ENCODE measurements at regions not wholly inside any gene's neighbourhood (a gene's known extent, or its start where the extent isn't known, plus 50 kb on each side); places are given as distances from the start of the nearest gene placed in this dataset.
"Not testable (repeated sequence)": the region's sequence is repeated elsewhere in the genome, so short reads cannot be mapped to it uniquely, and the experiment has no call there.

- peak; percentile 15 for DNase-seq (ENCODE audit: low spot score)
Measured at GRCh38 chr2:215796140-215796855, 217.1 kb downstream of the MREG start.

- DNase-seq (ENCODE audit: low spot score) = no peak
Measured at GRCh38 chr2:215794829-215795546, 218.4 kb downstream of the MREG start.

GRCh38 chr2:215793747-215794595 lies 219.4 kb downstream of the MREG start:
- DNase-seq (ENCODE audit: low spot score) = no peak

GRCh38 chr2:215791481-215791937 lies 221.8 kb downstream of the MREG start:
- no peak for DNase-seq (ENCODE audit: low spot score)

GRCh38 chr2:215790523-215791421 lies 222.6 kb downstream of the MREG start:
- DNase-seq (ENCODE audit: low spot score) = no peak

- DNase-seq (ENCODE audit: low spot score) = no peak
Measured at GRCh38 chr2:215787565-215788178, 225.7 kb downstream of the MREG start.

GRCh38 chr2:215787025-215787424 lies 226.3 kb downstream of the MREG start:
- no peak for DNase-seq (ENCODE audit: low spot score)

GRCh38 chr2:215784371-215784783 lies 229.0 kb downstream of the MREG start:
- DNase-seq (ENCODE audit: low spot score) = peak; percentile 30

GRCh38 chr2:215783640-215784039 lies 229.7 kb downstream of the MREG start:
- not testable (repeated sequence) for DNase-seq (ENCODE audit: low spot score)

GRCh38 chr2:215782965-215783364 lies 230.4 kb downstream of the MREG start:
- no peak for DNase-seq (ENCODE audit: low spot score)

GRCh38 chr2:215782295-215782694 lies 231.1 kb downstream of the MREG start:
- DNase-seq (ENCODE audit: low spot score) = no peak

- no peak for DNase-seq (ENCODE audit: low spot score)
Measured at GRCh38 chr2:215780907-215781685, 232.3 kb downstream of the MREG start.

- no peak for DNase-seq (ENCODE audit: low spot score)
Measured at GRCh38 chr2:215780313-215780712, 233.0 kb downstream of the MREG start.

- DNase-seq (ENCODE audit: low spot score) = no peak
Measured at GRCh38 chr2:215779912-215780311, 233.4 kb downstream of the MREG start.

- no peak for DNase-seq (ENCODE audit: low spot score)
Measured at GRCh38 chr2:215777465-215778044, 235.8 kb downstream of the MREG start.

GRCh38 chr2:215775106-215775505 lies 238.2 kb downstream of the MREG start:
- DNase-seq (ENCODE audit: low spot score) = no peak

- DNase-seq (ENCODE audit: low spot score) = no peak
Measured at GRCh38 chr2:215773728-215774127, 239.6 kb downstream of the MREG start.

GRCh38 chr2:215772634-215773563 lies 240.5 kb downstream of the MREG start:
- no peak for DNase-seq (ENCODE audit: low spot score)

All from SK-N-DZ (cell line).